Gastroesophageal sphincter (tissue), 4 donors: ENCODE measurements at regions not wholly inside any gene's neighbourhood (a gene's known extent, or its start where the extent isn't known, plus 50 kb on each side); places are given as distances from the start of the nearest gene placed in this dataset.

ENCODE experiments used
- ATAC-seq: fragments of 150-250 bp; one replicate; pipeline ENCODE4 v1.9.1; 2016; ENCODE audit warnings: mild to moderate bottlenecking, moderate library complexity
- H3K27ac ChIP-seq, 4 donors: fragments of 200-600 bp; sonication (generic) in 3 of 4; 1 replicate in 3 of 4; 2 replicates in 1 of 4; pipeline ENCODE4 v1.5.1; 2016 to 2019
- H3K27me3 ChIP-seq: fragments of 200-600 bp; sonication (generic); one replicate; pipeline ENCODE4 v1.5.1; 2019
- H3K36me3 ChIP-seq, 2 donors: fragments of 200-600 bp; sonication (generic); one replicate each; pipeline ENCODE4 v1.5.1; 2019; ENCODE audit warnings: control low read depth in 1 of 2
- H3K4me1 ChIP-seq, 3 donors: fragments of 200-600 bp; sonication (generic); 1 replicate in 2 of 3; 2 replicates in 1 of 3; pipeline ENCODE4 v1.5.1; 2016 to 2019; ENCODE audit warnings: control low read depth in 2 of 3
- H3K4me3 ChIP-seq, 2 donors: fragments of 200-600 bp; sonication (generic); one replicate each; pipeline ENCODE4 v1.5.1; 2019; ENCODE audit warnings: mild to moderate bottlenecking in 1 of 2, moderate library complexity in 1 of 2
- H3K9me3 ChIP-seq, 3 donors: fragments of 200-600 bp; sonication (generic); one replicate each; pipeline ENCODE4 v1.5.1; 2017 to 2019; ENCODE audit warnings: control low read depth in 2 of 3
- EP300 ChIP-seq: sonication (generic); formaldehyde crosslinking; IDR thresholded peaks from one replicate; pipeline ENCODE4 v1.6.1; 2017; ENCODE audit warnings: antibody characterized with exemption, mild to moderate bottlenecking
- POLR2A ChIP-seq, 2 donors: fragments of 450-650 bp; IDR thresholded peaks; one replicate each; pipeline ENCODE4 v1.6.1; 2017; ENCODE audit warnings: antibody characterized with exemption in 2 of 2, mild to moderate bottlenecking in 2 of 2, moderate library complexity in 1 of 2
- POLR2AphosphoS5 ChIP-seq: sonication (generic); formaldehyde crosslinking; IDR thresholded peaks from one replicate; pipeline ENCODE4 v1.6.1; 2017; ENCODE audit warnings: antibody characterized with exemption
- WGBS, 2 donors: methylation state at CpG; one replicate each; pipeline ENCODE4 v1.1.5; 2018; ENCODE audit warnings: low coverage in 1 of 2; 5-methylcytosine and 5-hydroxymethylcytosine counted together
- TF ChIP-seq, protein P1 (sequence below), 4 experiments: fragments of 200-600 bp in 2 of 4; fragments of 450-650 bp in 2 of 4; sonication (generic) in 1 of 4; IDR thresholded peaks; one replicate each; pipeline ENCODE4 v1.5.1; 2017 to 2019; ENCODE audit warnings: antibody characterized with exemption in 4 of 4, mild to moderate bottlenecking in 2 of 4, moderate library complexity in 2 of 4

DNA sequence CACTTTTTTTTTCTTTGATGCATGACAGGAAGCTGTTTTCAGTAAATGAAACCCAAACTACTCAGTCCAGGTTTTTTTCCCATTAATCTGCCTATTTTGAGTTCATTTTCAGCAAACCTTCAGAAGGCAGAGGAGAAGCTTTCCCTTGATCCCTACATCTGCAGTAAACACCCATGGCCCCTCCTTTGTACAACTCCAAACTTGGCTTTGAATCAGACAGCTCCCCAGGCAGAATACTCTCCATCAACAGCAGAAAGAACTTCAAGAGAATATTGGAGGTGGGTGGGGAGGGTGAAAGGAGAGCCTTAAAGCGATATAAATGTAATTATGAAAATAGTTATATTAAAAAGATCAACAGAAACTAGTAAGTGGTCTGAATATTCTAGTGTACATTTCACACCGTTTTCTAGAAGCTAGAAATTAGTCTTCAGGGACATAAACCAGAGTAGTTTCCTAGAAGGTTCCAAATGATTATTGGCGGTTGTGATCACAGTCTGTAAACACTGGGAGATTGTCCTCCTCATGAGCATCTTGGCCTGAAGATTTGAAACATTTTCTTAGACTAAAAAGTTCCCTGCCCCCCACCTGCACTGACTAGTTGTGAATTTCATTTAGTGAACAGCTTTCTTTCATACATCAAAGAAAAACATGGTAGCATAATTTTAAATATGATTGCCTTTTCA is 75.1 kb upstream of the STK39 start:
- H3K4me3 ChIP-seq: no peak overlapping the region
- H3K4me1 ChIP-seq: peaks cover 0 to 7% (median 0%) of the 10 kb centered on the region in 3 donors
- no peaks in the 10 kb centered on the region for H3K36me3 ChIP-seq
- no peaks in the 10 kb centered on the region for H3K27me3 ChIP-seq
- H3K9me3 ChIP-seq: no peaks in the 10 kb centered on the region
- no peak overlapping the region for H3K27ac ChIP-seq
- no peak for TF ChIP-seq POLR2A (IDR thresholded peaks at IDR 0.05)
- TF ChIP-seq POLR2AphosphoS5: no peak
- TF ChIP-seq EP300: no peak
- TF ChIP-seq, protein P1, sequence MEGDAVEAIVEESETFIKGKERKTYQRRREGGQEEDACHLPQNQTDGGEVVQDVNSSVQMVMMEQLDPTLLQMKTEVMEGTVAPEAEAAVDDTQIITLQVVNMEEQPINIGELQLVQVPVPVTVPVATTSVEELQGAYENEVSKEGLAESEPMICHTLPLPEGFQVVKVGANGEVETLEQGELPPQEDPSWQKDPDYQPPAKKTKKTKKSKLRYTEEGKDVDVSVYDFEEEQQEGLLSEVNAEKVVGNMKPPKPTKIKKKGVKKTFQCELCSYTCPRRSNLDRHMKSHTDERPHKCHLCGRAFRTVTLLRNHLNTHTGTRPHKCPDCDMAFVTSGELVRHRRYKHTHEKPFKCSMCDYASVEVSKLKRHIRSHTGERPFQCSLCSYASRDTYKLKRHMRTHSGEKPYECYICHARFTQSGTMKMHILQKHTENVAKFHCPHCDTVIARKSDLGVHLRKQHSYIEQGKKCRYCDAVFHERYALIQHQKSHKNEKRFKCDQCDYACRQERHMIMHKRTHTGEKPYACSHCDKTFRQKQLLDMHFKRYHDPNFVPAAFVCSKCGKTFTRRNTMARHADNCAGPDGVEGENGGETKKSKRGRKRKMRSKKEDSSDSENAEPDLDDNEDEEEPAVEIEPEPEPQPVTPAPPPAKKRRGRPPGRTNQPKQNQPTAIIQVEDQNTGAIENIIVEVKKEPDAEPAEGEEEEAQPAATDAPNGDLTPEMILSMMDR (IDR thresholded peaks at IDR 0.05): no peak
- no peak for ATAC-seq
- WGBS, 2 donors: 35 to 51% methylated on average over 3 of the region's 3 CpGs

DNA sequence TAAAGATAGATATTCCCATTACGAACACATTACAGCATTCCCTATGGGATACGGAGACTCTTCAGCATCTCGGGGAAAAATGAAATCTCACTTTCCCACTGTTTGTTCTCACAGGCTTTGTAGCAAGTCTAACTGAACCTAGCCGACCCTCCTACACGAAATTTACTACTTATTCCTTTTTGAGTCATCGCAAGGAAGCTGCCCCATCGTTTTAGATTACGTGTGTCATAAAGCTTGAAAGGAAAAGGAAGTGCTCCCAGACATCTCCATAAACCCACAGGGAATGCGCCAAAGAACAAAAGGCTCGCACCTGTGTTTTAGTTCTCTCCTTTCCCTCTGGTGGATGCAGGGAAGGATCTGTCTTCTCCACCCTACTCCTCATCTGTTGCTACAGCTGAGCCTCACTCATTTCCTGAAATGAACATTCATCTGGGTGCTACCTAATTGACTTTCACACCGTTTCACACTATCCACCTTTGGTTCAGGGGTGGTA is 76.2 kb upstream of the STK39 start:
- no peak for TF ChIP-seq EP300
- TF ChIP-seq, protein P1 (IDR thresholded peaks at IDR 0.05): no peak
- TF ChIP-seq POLR2A (IDR thresholded peaks at IDR 0.05): no peak
- no peak for TF ChIP-seq POLR2AphosphoS5
- no peak overlapping the region for H3K27ac ChIP-seq
- peaks cover 0 to 7% (median 0%) of the 10 kb centered on the region in 3 donors for H3K4me1 ChIP-seq
- no peaks in the 10 kb centered on the region for H3K9me3 ChIP-seq
- ATAC-seq: no peak
- H3K27me3 ChIP-seq: no peaks in the 10 kb centered on the region
- H3K4me3 ChIP-seq: no peak overlapping the region
- 71 to 75% methylated on average over 10 to 11 of the region's 11 CpGs for WGBS, 2 donors
- H3K36me3 ChIP-seq: no peaks in the 10 kb centered on the region

DNA sequence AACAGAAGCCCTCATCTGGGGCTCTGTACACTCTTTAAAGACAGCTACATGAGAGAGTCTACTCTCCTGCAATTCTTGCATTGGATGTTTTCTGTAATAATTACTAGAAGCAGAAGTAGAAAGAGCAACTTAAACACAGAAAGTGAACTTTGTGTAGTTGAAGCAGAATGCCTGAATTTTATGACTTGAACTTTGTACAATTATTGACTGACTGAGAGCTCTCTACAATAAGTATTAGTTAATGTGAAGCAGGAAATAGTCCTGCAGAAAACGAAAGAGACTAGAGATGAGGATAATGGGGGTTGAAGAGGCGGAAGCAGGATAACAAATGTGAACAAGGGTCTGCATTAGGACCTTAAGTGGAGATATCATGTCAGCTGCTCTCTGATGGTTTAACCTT is 79.2 kb upstream of the STK39 start:
- Histone ChIP-seq H3K4me1 (peaks cover 0 to 7% (median 0%) of the 10 kb centered on the region in 3 donors), H3K36me3 (no peaks in the 10 kb centered on the region), H3K9me3 (peaks cover 0 to 27% (median 2%) of the 10 kb centered on the region in 3 donors), H3K27me3 (no peaks in the 10 kb centered on the region), H3K27ac (no peak overlapping the region), H3K4me3 (no peak overlapping the region)
- WGBS, 2 donors: 77 to 93% methylated on average over 2 of the region's 2 CpGs
- no peak for TF ChIP-seq POLR2AphosphoS5
- TF ChIP-seq, protein P1 (IDR thresholded peaks at IDR 0.05): no peak
- no peak for TF ChIP-seq POLR2A (IDR thresholded peaks at IDR 0.05)
- TF ChIP-seq EP300: no peak
- ATAC-seq: no peak

DNA sequence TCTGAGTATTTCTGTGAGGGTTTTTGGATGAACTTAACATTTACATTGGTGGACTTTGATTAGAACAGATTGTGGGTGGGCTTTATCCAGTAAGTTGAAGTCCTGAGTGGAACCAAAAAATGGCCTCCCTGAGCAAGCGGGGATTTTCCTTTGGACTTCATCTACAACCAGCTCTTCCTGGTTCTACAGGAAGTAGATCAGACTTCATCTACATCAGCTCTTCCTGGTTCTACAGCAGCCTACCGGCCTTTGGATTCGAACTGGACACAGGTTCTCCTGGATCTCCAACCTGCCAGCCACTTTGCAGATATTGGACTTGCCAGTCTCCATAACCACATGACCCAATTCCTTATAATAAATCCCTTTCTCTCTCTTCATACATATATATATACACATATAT is 79.9 kb upstream of the STK39 start:
- peaks cover 0 to 28% (median 2%) of the 10 kb centered on the region in 3 donors for H3K9me3 ChIP-seq
- H3K27ac ChIP-seq: no peak overlapping the region
- WGBS, 2 donors: 88% methylated on average over 3 of the region's 3 CpGs
- TF ChIP-seq POLR2AphosphoS5: no peak
- TF ChIP-seq EP300: no peak
- TF ChIP-seq, protein P1 (IDR thresholded peaks at IDR 0.05): no peak
- TF ChIP-seq POLR2A (IDR thresholded peaks at IDR 0.05): no peak
- no peak for ATAC-seq
- no peaks in the 10 kb centered on the region for H3K36me3 ChIP-seq
- no peaks in the 10 kb centered on the region for H3K27me3 ChIP-seq
- H3K4me1 ChIP-seq: peaks cover 0 to 5% (median 0%) of the 10 kb centered on the region in 3 donors
- H3K4me3 ChIP-seq: no peak overlapping the region

DNA sequence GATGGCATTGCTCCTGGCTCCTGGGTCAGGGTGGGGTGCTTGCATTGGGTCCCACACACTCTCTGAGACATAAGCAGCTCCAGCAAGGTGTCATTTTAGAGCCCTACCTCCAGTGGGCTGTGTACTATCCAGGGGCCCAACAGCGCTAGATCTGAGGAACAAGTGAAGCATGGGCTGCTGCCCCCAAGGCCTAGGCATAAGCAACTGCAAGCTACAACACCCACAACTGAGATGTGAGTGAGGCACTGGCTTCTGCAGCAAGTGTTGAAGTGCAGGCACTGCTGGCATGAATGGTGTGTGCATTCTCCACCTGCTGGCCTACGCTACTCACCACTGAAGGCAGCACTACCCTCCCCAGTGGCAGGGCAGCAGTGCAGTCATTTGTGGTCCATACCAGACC is 81.0 kb upstream of the STK39 start:
- Histone ChIP-seq H3K27ac (no peak overlapping the region), H3K4me1 (no peaks in the 10 kb centered on the region), H3K4me3 (no peak overlapping the region), H3K9me3 (peaks cover 0 to 28% (median 2%) of the 10 kb centered on the region in 3 donors), H3K36me3 (no peaks in the 10 kb centered on the region), H3K27me3 (no peaks in the 10 kb centered on the region)
- TF ChIP-seq POLR2AphosphoS5 (no peak), EP300 (no peak), POLR2A (IDR thresholded peaks at IDR 0.05) (no peak)
- TF ChIP-seq, protein P1 (IDR thresholded peaks at IDR 0.05): no peak
- peak; percentile 31 for ATAC-seq
- no CpG with 5 or more reads among the region's 2 CpGs for WGBS, 2 donors
